IMR-90 (cell line): ENCODE measurements at regions not wholly inside any gene's neighbourhood (a gene's known extent, or its start where the extent isn't known, plus 50 kb on each side); places are given as distances from the start of the nearest gene placed in this dataset.

Experiments
- ATAC-seq: fragments of 200-7000 bp; cut with Tn5 transposase; 2 replicates; pipeline ENCODE4 v1.9.1; 2020; ENCODE audit warnings: low read depth, mild to moderate bottlenecking, moderate library complexity
- BruUV-seq: library from RNA; stranded (reverse); fragments of 400-500 nt; replicated peaks from 2 replicates; lab custom pipeline; 2021; lab: Mats Ljungman, UMichigan
- CTCF ChIA-PET: fragments of 300-600 bp; formaldehyde crosslinking; extraction: SDS; loops from one replicate; lab custom pipeline; 2021; ENCODE audit warnings: antibody characterized with exemption; lab: Yijun Ruan, JAX
- POLR2A ChIA-PET: fragments of 300-600 bp; sonication (Branson Sonifier 250); formaldehyde crosslinking; loops from one replicate; lab custom pipeline; 2022; ENCODE audit warnings: antibody characterized with exemption; ENCODE audit not compliant: unreplicated experiment; lab: Charles Lee
- DNase-seq: peaks from one replicate; pipeline ENCODE4 v3.0.0; 2013
- H2AFZ ChIP-seq: replicated peaks from 2 replicates; pipeline ENCODE3; 2013; ENCODE audit warnings: low read length, mild to moderate bottlenecking; ENCODE audit not compliant: poor library complexity
- H2AK5ac ChIP-seq: 2 replicates; pipeline ENCODE4 v1.6.1; 2013; ENCODE audit warnings: low read depth, low read length, inconsistent platforms
- H2AK9ac ChIP-seq: replicated peaks from 2 replicates; pipeline ENCODE3; 2013; ENCODE audit warnings: mild to moderate bottlenecking, low read depth, low read length, moderate library complexity; ENCODE audit not compliant: poor library complexity
- H2BK120ac ChIP-seq: 2 replicates; pipeline ENCODE4 v1.6.1; 2013; ENCODE audit warnings: low read depth, low read length, inconsistent platforms
- H2BK15ac ChIP-seq: 3 replicates; pipeline ENCODE4 v1.6.1; 2013; ENCODE audit warnings: low read depth, low read length, inconsistent platforms
- H2BK20ac ChIP-seq: 2 replicates; pipeline ENCODE4 v1.6.1; 2013; ENCODE audit warnings: low read depth, mild to moderate bottlenecking, inconsistent platforms, low read length, moderate library complexity
- H2BK5ac ChIP-seq: 2 replicates; pipeline ENCODE4 v1.6.1; 2013; ENCODE audit warnings: mild to moderate bottlenecking, low read depth, low read length, inconsistent platforms; ENCODE audit not compliant: poor library complexity, severe bottlenecking
- H3K14ac ChIP-seq: replicated peaks from 2 replicates; pipeline ENCODE4 v1.6.1; 2013; ENCODE audit warnings: low read depth, low read length, inconsistent platforms
- H3K18ac ChIP-seq: 2 replicates; pipeline ENCODE4 v1.6.1; 2013; ENCODE audit warnings: low read depth, low read length, control low read depth
- H3K23ac ChIP-seq: 2 replicates; pipeline ENCODE4 v1.6.1; 2013; ENCODE audit warnings: low read depth, low read length, inconsistent platforms
- H3K27ac ChIP-seq: 2 replicates; pipeline ENCODE4 v1.5.1; 2013; ENCODE audit warnings: mild to moderate bottlenecking, control low read depth, low read length; ENCODE audit not compliant: insufficient read depth
- H3K27me3 ChIP-seq: 2 replicates; pipeline ENCODE4 v1.6.1; 2013; ENCODE audit warnings: low read length; ENCODE audit not compliant: control insufficient read depth, insufficient read depth
- H3K36me3 ChIP-seq: 2 replicates; pipeline ENCODE4 v1.6.1; 2013; ENCODE audit warnings: low read length, mixed read lengths; ENCODE audit not compliant: control insufficient read depth, insufficient read depth
- H3K4ac ChIP-seq: 2 replicates; pipeline ENCODE4 v1.6.1; 2013; ENCODE audit warnings: low read depth, low read length, inconsistent platforms
- H3K4me1 ChIP-seq: 2 replicates; pipeline ENCODE4 v1.6.1; 2013; ENCODE audit warnings: low read length, mixed read lengths; ENCODE audit not compliant: control insufficient read depth, insufficient read depth
- H3K4me2 ChIP-seq: 2 replicates; pipeline ENCODE4 v1.6.1; 2013; ENCODE audit warnings: low read depth, mild to moderate bottlenecking, control low read depth, low read length, moderate library complexity
- H3K4me3 ChIP-seq: 2 replicates; pipeline ENCODE4 v1.5.1; 2013; ENCODE audit warnings: low read depth, mild to moderate bottlenecking, control low read depth, low read length, moderate library complexity; ENCODE audit not compliant: insufficient read depth
- H3K56ac ChIP-seq: 2 replicates; pipeline ENCODE4 v1.6.1; 2013; ENCODE audit warnings: low read length, inconsistent platforms; ENCODE audit not compliant: insufficient read depth; ENCODE audit errors: extremely low read depth
- H3K79me1 ChIP-seq, 2 experiments: 2 replicates each; pipeline ENCODE4 v1.6.1; 2013; ENCODE audit warnings: low read length in 2 of 2, inconsistent platforms in 1 of 2, low read depth in 1 of 2
- H3K9ac ChIP-seq: 2 replicates; pipeline ENCODE4 v1.6.1; 2013; ENCODE audit warnings: low read depth, low read length, control low read depth
- H3K9me1 ChIP-seq: 2 replicates; pipeline ENCODE4 v1.6.1; 2013; ENCODE audit warnings: low read length, inconsistent platforms; ENCODE audit not compliant: insufficient read depth
- H3K9me3 ChIP-seq: 2 replicates; pipeline ENCODE4 v1.6.1; 2013; ENCODE audit warnings: low read length; ENCODE audit not compliant: control insufficient read depth, insufficient read depth
- H4K20me1 ChIP-seq: 2 replicates; pipeline ENCODE4 v1.6.1; 2013; ENCODE audit warnings: low read length, inconsistent platforms; ENCODE audit not compliant: insufficient read depth
- H4K5ac ChIP-seq: 2 replicates; pipeline ENCODE4 v1.6.1; 2013; ENCODE audit warnings: mild to moderate bottlenecking, low read depth, low read length, control low read depth
- H4K8ac ChIP-seq, 2 experiments: 2 replicates each; pipeline ENCODE4 v1.6.1; 2013; ENCODE audit warnings: low read depth in 2 of 2, low read length in 2 of 2, control low read depth in 1 of 2, inconsistent platforms in 1 of 2
- H4K91ac ChIP-seq: 2 replicates; pipeline ENCODE4 v1.6.1; 2013; ENCODE audit warnings: low read depth, low read length, inconsistent platforms; ENCODE audit not compliant: insufficient read depth
- BHLHE40 ChIP-seq: fragments of 150-350 bp; IDR thresholded peaks from 2 replicates; pipeline ENCODE4 v1.6.1; 2016; ENCODE audit warnings: mild to moderate bottlenecking, low read depth, low read length
- CHD1 ChIP-seq: IDR thresholded peaks from 2 replicates; pipeline ENCODE4 v1.6.1; 2012; ENCODE audit warnings: low read depth, low read length, improper control_type of control experiment
- CTCF ChIP-seq: conservative IDR thresholded peaks from 2 replicates; pipeline ENCODE4 v1.5.1; 2012; ENCODE audit warnings: mild to moderate bottlenecking, low read depth, low read length, improper control_type of control experiment
- ELK1 ChIP-seq: fragments of 150-350 bp; IDR thresholded peaks from 2 replicates; pipeline ENCODE4 v1.6.1; 2016; ENCODE audit warnings: low read depth, mild to moderate bottlenecking, low read length, moderate library complexity, borderline replicate concordance
- FOS ChIP-seq: fragments of 150-350 bp; IDR thresholded peaks from 2 replicates; pipeline ENCODE4 v1.6.1; 2016; ENCODE audit warnings: low read depth, low read length
- MAZ ChIP-seq: IDR thresholded peaks from 2 replicates; pipeline ENCODE4 v1.6.1; 2012; ENCODE audit warnings: low read depth, mild to moderate bottlenecking, low read length, improper control_type of control experiment, moderate library complexity, borderline replicate concordance
- MXI1 ChIP-seq: IDR thresholded peaks from 2 replicates; pipeline ENCODE4 v1.6.1; 2012; ENCODE audit warnings: low read depth, mild to moderate bottlenecking, low read length, moderate library complexity, borderline replicate concordance
- RAD21 ChIP-seq: IDR thresholded peaks from 2 replicates; pipeline ENCODE4 v1.6.1; 2012; ENCODE audit warnings: low read length, improper control_type of control experiment
- SMC3 ChIP-seq: fragments of 150-350 bp; IDR thresholded peaks from 2 replicates; pipeline ENCODE4 v1.6.1; 2016; ENCODE audit warnings: low read depth, mild to moderate bottlenecking, antibody characterized with exemption, low read length, moderate library complexity
- USF2 ChIP-seq: fragments of 150-350 bp; IDR thresholded peaks from 2 replicates; pipeline ENCODE4 v1.6.1; 2017; ENCODE audit warnings: mild to moderate bottlenecking, antibody characterized with exemption, low read length, low read depth
- dilution Hi-C: fragments of 300-500 bp; cut with HindIII; formaldehyde crosslinking; loops from one replicate; pipeline ENCODE4 v1.14.3; 2018; ENCODE audit warnings: low sequenced_read_pairs; ENCODE audit not compliant: unreplicated experiment
- in situ Hi-C: fragments of 300-500 bp; cut with MboI; formaldehyde crosslinking; loops from 3 replicates; pipeline ENCODE4 v1.14.3; 2019; ENCODE audit warnings: low sequenced_read_pairs, inconsistent platforms, mixed read lengths
- intact Hi-C: fragments of 100-400 bp; cut with micrococcal nuclease; formaldehyde crosslinking; loops from 2 replicates; pipeline ENCODE4 v1.10.0; 2022

- Histone ChIP-seq H4K5ac (no peak overlapping the region), H2BK5ac (no peak overlapping the region), H3K9me3 (no peaks in the 10 kb centered on the region), H3K9ac (no peak overlapping the region), H2AK9ac (no peak overlapping the region), H3K27ac (no peak overlapping the region), H4K91ac (no peak overlapping the region), H3K79me1 (no peaks in the 10 kb centered on the region), H3K4me3 (no peak overlapping the region), H3K4me1 (no peaks in the 10 kb centered on the region), H2AFZ (no peak overlapping the region), H3K4ac (no peak overlapping the region), H2BK15ac (no peak overlapping the region), H3K4me2 (no peak overlapping the region), H3K9me1 (no peaks in the 10 kb centered on the region), H3K18ac (no peak overlapping the region), H3K27me3 (no peaks in the 10 kb centered on the region), H2BK20ac (no peak overlapping the region), H3K56ac (no peak overlapping the region), H3K23ac (no peak overlapping the region), H3K14ac (no peak overlapping the region), H4K8ac (no peak overlapping the region), H4K20me1 (no peaks in the 10 kb centered on the region), H3K36me3 (no peaks in the 10 kb centered on the region), H2BK120ac (no peak overlapping the region), H2AK5ac (no peak overlapping the region)
- TF ChIP-seq MAZ (no peak), CTCF (no peak), CHD1 (no peak), MXI1 (no peak), BHLHE40 (no peak), SMC3 (no peak), FOS (no peak), ELK1 (no peak), RAD21 (no peak), USF2 (no peak)
- no peak for DNase-seq
- ChIA-PET POLR2A (no interaction called here), CTCF (interaction anchor here (0.5 kb wide), 1 partner anchor 362 kb away, joined by 3 read pairs; no protein-coding TSS in a partner anchor)
- intact Hi-C loops (no loop called here), in situ Hi-C loops (no loop called here), dilution Hi-C loops (no loop called here)
- BruUV-seq = no TSS peak
- ATAC-seq = no peak
These were observed 145.5 kb upstream of the HAPLN1 start for GRCh38 chr5:83866181-83866580.
